HG02798 (cell line): ENCODE measurements at regions not wholly inside any gene's neighbourhood (a gene's known extent, or its start where the extent isn't known, plus 50 kb on each side); places are given as distances from the start of the nearest gene placed in this dataset.
"Not testable (repeated sequence)": the region's sequence is repeated elsewhere in the genome, so short reads cannot be mapped to it uniquely, and the experiment has no call there.

Experiments
- ATAC-seq: cut with Tn5 transposase; IDR thresholded peaks from one replicate; pipeline ENCODE4 v1.9.1; 2021; ENCODE audit warnings: mild to moderate bottlenecking; ENCODE audit not compliant: unreplicated experiment, poor library complexity

DNA sequence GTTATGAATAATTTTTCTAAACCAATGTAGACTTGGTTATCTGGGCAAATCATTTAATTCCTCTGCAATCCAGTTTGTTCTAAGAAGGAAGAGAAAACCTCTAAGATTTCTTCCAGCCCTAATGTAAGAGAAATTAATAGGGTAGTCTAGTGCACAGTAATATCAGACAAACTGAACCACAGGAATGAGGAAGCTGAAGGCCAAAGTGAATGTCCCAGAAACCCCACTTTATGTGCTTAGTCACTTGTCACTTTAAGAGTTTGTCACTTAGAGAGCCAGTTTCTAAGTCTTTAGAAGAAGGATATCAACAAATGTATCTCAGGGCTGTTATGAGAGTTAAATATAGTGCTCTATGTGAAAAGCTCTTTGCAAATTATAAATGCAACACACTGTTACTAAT, 750.6 kb downstream of the DIAPH3 start:
- ATAC-seq, result peak; percentile 82

DNA sequence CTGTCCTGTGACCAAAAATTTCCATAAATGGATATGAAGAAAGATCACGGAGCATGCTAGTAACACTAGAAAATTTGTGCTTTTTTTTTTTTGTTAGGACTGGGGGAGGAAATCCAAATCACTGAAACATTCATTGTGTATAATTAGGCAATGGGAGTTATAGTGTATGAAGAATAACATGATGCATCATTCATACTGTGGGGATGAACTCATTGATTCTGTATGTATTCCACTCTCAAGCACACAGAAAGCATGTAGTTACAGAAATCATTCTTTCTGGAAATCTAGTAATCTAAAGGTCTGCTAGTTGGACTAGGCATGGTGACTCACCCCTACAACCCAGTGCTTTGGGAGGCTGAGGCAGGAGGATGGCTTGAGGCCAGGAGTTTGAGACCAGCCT, 749.7 kb downstream of the DIAPH3 start:
- no peak for ATAC-seq

DNA sequence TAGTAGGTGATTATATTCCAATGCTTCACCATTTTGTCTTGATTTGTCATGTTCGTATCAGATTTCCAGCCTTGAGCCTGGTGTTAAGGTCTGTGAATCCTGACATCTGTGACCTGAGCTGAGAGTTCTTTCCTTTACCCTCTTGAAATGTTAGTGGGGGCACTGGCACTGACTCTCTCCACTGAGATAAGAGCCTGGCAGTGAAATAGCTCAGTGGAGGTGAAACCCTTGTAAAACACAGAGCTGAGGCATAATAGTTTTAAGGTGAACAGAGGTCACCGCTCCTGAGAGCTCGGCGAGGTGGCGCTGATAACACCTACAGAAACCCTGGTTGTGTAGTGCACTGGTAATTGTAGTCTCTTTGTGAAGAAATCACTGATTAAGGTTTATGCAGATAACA, 748.2 kb downstream of the DIAPH3 start:
- ATAC-seq, result no peak

DNA sequence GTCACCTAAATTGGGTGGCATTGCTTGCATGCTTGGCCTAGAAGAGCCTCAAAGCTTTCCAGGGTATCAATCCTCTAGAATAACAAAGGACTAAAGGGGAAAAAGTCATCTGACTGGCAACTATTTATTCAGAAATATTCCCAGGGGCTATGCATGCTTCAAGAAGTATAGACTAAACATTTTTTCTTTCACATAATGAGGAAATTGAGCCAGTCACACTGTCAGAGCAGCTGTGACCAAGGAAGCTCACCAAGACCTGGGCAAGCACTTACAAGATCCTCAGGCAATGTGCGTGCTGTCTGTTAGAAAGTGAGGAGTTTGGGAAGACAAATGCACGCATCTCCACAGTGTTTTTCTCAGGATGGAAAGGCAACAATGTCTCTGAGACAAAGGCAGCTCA, 747.2 kb downstream of the DIAPH3 start:
- ATAC-seq, result no peak

DNA sequence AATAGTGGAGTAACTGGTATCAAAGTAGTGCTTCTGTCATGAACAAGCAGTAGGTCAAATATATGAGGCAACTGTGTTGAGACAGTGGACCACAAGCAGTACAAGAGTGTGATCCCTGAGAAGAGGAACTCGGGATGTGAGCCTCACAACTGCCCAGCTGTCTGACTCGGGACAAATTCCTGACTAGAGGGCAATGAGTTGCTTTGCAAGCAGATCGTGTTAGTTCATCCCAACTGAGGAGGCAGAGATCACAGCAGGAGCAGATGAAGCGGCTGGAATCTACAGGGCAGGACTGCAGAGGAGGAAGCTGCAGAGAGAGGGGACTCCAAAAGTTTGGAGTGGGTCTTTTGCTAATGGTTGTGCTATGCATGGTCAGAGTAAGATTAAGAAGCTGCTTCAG, 741.1 kb downstream of the DIAPH3 start:
- no peak for ATAC-seq

DNA sequence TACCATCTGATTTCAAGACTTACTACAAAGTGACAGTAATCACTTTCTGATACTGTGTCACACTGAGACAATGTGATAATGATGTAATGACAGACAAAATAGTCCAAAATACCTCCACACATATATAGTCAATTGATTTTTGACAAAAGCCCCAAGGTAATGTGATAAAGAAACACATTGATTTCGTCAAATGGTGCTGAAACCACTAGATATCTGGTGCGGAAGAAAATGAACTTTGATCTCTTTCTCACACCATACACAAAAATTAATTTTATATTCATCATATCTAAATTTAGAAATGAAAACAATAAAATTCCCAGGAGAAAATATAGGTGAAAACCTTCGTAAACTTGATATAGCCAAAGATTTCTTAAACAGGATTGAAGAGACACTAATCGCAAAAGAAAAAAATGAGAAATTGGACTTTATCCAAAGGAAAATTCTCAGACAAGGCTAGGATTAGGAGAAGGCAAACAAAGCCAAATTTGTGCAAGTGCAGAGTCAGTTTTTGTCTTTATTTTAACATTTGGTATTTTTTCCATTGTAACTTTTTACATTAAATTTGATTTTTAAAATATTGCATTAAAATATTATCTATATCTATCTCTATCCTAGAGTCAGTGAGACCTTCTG, 739.9 kb downstream of the DIAPH3 start:
- ATAC-seq, result no peak

DNA sequence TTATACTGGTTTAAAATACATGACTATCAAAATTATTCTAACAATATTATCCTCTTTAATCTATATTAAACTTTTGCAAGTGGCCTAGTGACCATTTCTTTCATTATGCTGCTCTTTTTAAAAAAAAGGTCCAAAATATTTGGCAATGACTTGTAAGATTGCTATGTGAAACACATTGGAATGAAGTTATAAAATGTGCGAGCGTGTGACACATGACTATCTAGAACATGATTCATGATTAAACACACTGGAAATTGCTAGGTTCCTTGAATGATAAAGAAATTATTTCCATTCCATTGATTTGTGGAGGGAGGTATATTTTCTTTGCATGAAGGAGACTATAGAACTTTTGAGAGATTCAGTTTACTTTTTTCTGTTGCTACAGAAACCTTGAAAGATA, 739.1 kb downstream of the DIAPH3 start:
- ATAC-seq, result no peak

DNA sequence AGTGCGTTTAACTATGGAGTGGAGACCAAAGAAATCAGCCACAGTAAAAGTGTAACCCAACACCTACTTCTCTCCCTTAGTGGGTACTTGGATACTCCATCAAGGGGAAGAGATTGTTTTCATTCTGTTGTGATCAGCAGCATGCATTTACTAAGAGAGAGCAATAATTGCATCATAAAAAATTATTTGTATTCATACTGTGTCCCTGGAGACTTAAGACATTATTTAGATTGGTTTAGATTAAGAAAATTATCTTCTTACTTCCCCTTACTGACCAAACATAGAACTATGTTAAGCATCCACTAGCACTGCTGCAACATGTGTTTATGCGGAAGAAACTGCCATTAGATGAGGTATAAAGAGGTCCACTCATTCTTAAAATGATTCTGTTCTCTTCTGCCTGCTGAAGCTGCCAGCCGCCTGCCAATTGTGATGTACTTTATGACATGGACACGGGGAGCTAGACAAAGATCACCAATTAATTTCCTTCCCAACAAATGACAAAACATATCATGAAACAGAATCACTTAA, 738.5 kb downstream of the DIAPH3 start:
- ATAC-seq, result no peak

DNA sequence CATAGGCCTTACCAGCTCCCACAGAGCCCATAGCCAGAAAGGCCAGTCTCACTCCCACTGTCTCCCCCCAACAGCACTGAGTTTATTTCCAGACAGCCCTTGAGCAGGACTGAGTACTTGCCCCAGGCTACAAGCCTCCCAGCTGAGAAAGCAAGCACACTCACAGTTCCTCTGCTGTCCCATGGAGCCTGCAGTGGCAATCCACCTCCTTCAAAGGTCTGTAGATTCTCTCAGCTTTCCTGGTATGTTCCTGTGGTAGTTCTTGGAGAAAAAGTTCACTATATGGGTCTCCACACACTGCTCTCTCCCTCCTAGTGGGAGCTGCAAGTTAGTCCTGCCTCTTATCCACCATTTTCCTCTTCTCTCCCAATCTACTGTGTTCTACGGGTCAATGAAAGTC, 728.7 kb downstream of the DIAPH3 start:
- ATAC-seq, result no peak

DNA sequence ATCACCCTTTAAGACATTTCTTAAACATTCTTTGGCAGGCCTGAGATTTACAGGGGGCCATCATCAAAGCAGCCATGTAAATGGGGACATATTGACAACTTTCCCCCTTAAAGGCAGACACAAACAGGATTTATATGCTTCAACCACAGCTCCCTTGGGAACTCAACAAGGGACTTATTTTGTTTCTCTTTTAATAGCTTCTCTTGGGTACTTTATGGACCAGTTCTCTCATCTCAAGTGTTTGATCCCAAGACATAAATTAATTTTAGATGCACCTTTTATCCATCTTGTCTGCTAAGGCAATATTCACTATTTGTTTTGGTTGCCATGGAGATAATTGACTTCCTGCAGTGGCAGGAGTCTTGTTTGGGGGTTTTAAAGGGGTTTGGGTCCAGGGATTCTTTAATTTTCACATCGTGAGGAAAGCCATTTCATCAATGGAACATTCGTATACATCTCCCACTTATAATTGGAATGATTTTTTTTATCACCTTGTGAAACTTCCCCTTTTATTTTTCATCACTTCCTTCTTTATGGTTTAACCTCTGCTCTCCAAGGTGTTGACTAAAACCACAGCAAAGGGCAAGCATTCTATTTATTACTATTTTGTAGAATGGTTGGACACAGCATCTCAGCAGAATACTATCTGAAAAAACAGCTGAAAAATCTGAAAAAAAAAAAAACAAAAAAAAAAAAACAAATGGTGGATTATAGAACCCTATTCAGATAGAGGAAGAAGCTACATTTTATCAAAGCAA, 726.0 kb downstream of the DIAPH3 start:
- no peak for ATAC-seq

DNA sequence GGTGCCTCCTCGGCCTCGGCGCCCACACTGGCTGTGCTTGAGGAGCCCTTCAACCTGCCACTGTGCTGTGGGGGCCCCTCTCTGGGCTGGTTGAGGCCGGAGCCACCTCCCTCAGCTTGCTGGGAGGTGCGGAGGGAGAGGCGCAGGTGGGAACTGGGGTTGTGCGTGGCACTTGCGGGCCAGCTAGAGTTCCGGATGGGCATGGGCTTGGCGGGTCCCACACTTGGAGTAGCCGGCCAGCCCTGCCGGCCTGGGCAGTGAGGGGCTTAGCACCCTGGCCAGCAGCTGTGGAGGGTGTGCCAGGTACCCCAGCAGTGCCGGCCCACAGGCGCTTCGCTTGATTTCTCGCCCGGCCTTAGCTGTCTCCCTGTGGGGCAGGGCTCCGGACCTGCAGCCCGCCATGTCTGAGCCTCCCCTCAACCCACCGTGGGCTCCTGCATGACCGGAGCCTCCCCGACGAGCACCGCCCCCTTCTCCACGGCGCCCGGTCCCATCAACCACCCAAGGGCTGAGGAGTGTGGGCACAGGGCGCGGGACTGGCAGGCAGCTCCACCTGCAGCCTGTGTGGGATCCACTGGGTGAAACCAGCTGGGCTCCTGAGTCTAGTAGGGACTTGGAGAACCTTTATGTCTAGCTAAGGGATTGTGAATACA, 723.8 kb downstream of the DIAPH3 start:
- ATAC-seq, result no peak

DNA sequence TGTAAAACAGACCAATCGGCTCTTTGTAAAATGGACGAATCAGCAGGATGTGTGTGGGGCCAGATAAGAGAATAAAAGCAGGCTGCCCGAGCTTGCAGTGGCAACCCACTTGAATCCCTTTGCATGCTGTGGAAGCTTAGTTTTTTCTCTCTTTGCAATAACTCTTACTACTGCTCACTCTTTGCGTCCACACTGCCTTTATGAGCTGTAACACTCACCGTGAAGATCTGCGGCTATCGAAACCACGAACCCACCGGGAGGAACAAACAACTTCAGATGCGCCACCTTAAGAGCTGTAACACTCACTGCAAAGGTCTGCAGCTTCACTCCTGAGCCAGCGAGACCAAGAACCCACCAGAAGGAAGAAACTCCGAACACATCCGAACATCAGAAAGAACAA, 722.7 kb downstream of the DIAPH3 start:
- not testable (repeated sequence) for ATAC-seq

DNA sequence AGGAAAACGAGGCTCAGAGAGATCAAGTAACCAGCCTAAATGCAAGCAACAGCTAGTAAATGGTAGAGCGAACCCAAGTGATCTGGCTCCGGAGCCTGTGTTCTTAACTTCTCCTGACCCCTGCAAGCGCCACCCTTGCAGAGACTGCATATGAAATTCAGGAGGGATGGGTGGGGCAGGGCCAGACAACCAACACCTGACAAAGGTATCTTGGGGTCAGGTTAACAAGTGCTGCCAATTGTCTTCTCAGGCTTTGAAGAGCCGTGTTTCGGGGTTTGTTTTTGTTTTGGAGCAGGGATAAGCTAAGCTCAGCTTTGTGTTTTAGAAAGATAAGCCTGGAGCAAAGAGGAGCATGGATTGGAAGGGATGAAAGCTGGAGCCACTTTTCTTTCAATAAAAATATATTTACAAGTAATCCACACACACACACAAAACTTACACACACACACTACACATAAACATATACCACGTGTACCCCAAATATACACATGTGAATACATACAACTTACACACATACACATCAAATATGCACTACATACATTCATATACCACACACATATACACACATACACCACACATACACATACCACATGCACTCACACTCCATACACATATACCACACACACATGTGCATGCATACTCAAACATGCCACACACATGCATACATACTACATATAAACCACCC, 722.0 kb downstream of the DIAPH3 start:
- ATAC-seq, result no peak

DNA sequence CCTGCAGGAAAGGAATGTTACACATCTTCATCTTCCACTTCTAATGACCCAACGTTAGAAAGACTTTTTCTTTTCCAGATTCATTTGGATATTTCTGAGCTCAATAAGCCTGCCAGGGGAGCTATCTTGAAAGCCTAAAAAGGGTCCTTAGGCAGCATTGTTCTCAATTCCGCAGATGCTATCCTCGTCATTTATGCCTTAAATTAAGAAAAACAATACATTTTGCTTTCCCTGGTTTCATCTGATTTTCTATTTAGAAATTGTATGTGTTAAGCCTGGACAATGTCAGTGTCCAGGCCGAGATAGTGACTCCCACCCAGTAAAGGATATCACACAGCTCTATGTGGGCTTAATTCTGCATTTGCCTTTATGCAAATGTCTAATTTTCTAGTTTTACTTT, 721.3 kb downstream of the DIAPH3 start:
- no peak for ATAC-seq

DNA sequence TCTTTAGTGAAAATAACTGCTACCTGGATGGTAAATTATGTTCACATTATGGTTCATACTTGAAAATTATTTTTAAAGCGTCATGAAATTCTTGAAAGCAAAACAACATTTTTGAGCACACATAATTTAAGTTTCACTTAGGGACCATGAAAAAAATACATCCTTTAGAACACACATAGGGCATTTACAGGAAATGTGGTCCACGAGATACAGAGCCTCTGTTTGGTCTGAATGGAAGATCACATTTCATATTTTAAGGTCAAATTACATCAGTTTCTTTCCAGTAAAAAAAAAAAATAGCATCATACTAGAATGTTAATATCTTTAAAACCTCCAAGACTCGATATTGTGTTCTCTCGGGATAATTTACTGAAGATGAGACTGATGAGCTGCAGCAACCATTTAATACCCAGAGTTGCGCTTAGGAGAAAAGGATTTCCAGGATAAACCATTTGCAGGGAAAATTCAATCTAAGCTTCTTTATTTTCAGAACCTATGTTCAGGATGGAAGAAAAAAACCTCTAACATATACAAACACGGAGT, 720.7 kb downstream of the DIAPH3 start:
- no peak for ATAC-seq

DNA sequence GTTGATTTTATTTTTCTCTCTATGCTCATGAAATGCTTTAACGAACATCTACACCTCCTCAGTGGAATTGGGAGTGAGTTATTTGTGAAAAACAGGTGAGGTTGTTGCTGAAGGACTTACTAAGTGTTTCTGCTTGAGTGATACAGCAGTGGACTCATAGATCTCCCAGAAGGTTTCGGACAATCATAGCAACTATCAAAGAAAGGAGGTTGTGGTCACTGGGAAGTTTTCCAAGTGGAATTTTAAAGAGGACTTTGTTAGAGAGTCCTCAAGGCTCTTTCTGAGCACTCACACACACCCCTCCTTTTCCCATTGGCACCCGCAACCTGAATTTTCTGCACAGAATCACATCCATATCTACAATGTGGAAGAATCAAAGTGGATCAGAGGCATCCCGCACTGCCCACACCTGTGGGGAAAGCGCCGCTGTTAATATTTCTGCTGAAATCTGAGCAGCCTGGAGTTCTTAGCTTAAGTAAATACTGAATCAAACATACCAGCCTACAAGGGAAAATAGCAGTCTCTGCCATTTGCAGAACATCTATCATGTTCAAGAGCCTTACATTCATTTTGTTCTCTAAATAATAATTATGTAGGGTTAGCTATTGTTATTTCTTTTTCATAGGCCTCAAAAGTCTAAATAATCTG, 719.4 kb downstream of the DIAPH3 start:
- ATAC-seq, result no peak

DNA sequence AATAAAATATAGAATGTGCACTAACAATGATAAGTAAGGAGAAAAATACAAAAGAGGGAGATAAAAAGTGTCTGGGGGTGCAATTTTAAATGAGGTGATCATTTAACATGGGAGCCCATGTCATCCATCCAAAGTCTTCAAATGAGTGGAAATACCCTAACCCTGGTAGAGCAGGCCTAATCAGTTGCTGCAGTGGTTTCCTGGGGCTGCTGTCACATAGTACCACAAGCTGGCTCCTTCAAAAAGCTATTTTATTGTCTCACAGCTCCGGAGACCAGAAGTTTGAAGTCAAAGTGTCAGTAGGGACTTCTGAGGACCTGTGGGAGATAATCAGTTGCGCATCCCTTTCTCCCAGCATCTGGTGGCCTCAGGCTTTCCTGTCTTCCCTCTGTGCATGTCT, 717.9 kb downstream of the DIAPH3 start:
- no peak for ATAC-seq

DNA sequence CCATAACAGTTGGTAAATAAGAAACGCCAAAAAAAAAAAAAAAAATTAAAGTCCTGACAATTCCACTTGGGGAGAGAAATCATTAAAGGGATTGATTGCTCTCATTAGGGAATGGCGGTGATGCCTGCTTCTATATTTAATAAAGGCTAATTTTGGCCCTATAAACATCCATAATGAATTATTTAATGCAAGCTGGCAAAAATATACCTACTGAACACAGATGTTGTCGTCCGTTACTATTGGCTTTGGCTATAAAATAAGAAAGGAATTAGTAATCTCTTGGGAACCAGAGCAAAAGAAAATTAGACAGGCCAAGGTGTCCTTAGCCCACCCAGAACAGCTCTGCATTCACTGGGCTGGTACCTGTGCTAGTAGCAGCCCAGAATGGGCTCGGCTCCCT, 717.3 kb downstream of the DIAPH3 start:
- no peak for ATAC-seq

DNA sequence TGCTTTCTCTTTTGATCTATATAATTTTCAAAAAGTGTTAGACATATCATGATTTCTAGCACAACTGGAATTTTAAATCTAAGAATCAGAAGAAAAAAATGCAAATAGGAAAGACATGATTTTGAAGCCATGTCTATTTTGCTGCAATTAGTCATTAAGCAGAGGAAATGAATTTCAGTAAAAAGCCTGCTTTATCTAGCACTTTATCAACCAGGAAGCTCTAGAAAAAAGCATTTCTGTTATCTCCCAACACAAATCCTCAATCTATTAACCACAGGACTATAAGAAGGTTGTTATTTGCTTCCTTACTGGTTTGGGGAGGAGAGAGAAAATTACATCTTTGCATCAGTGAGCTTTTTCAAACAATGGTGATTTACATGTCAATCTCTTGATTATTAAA, 716.7 kb downstream of the DIAPH3 start:
- no peak for ATAC-seq
